ENCODE measurements at regions not wholly inside any gene's neighbourhood (a gene's known extent, or its start where the extent isn't known, plus 50 kb on each side); places are given as distances from the start of the nearest gene placed in this dataset.

DNA sequence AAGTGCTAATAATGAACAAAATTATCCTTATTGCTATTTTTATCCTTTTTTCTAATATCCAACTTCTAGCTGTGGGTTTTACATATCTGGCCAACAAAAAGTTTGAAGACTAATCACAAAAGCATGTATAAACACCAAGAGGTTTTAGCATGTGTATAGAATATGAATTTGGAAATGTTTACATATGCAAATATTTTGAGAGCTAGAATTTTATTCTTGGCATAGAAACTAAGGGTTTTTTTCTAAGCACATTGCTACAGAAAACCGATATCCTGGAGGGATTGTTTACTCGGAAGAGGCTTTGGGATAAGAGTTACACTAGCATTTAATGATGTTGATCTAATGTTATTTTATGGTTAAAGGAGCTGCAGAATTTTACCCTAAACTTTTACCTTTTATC is 392.1 kb downstream of the EFNB2 start:
- no peak for DNase-seq (ENCODE audit: low read depth)
- TF ChIP-seq, protein P1, sequence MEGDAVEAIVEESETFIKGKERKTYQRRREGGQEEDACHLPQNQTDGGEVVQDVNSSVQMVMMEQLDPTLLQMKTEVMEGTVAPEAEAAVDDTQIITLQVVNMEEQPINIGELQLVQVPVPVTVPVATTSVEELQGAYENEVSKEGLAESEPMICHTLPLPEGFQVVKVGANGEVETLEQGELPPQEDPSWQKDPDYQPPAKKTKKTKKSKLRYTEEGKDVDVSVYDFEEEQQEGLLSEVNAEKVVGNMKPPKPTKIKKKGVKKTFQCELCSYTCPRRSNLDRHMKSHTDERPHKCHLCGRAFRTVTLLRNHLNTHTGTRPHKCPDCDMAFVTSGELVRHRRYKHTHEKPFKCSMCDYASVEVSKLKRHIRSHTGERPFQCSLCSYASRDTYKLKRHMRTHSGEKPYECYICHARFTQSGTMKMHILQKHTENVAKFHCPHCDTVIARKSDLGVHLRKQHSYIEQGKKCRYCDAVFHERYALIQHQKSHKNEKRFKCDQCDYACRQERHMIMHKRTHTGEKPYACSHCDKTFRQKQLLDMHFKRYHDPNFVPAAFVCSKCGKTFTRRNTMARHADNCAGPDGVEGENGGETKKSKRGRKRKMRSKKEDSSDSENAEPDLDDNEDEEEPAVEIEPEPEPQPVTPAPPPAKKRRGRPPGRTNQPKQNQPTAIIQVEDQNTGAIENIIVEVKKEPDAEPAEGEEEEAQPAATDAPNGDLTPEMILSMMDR (IDR thresholded peaks at IDR 0.05; ENCODE audit: control insufficient read depth, insufficient read depth, low read depth, low read length, missing control alignments) = no peak
- H3K4me3 ChIP-seq (ENCODE audit: control insufficient read depth, low read depth, low read length) = no peak overlapping the region

DNA sequence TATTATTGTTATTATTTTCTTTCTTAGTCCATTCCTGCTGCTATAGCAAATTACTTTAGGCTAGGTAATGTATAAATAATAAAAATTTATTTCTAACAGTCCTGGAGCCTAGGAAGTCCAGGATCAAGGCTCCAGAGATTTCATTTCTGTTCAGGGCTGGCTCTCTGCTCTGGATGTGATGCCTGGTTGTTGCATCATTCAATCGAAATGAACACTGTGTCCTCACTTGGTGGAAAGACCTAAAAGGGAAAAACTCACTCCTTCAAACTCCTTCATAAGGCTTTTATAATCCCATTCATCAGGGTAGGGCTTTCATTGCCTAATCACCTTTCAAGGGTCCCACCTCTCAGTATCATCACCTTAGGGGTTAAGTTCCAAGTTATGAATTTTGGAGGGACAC is 395.0 kb downstream of the EFNB2 start:
- TF ChIP-seq, protein P1 (IDR thresholded peaks at IDR 0.05; ENCODE audit: control insufficient read depth, insufficient read depth, low read depth, low read length, missing control alignments) = no peak
- DNase-seq (ENCODE audit: low read depth) = no peak
- H3K4me3 ChIP-seq (ENCODE audit: control insufficient read depth, low read depth, low read length) = no peak overlapping the region

DNA sequence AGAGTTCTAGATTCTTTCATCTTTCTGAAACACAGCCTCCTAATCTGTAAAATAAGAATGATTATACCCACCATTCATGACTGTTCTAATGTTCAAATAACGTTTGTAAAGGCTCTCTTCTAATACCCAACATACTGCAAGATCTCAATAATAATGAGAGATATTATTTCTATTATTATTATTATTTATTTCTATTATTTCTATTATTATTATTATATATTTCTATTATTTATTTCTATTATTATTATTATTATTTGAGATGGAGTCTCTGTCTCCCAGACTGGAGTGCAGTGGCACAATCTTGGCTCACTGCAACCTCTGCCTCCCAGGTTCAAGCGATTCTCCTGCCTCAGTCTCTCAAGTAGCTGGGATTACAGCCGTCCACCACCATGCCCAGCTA is 395.5 kb downstream of the EFNB2 start:
- TF ChIP-seq, protein P1 (IDR thresholded peaks at IDR 0.05; ENCODE audit: control insufficient read depth, insufficient read depth, low read depth, low read length, missing control alignments) = no peak
- no peak for DNase-seq (ENCODE audit: low read depth)
- no peak overlapping the region for H3K4me3 ChIP-seq (ENCODE audit: control insufficient read depth, low read depth, low read length)

DNA sequence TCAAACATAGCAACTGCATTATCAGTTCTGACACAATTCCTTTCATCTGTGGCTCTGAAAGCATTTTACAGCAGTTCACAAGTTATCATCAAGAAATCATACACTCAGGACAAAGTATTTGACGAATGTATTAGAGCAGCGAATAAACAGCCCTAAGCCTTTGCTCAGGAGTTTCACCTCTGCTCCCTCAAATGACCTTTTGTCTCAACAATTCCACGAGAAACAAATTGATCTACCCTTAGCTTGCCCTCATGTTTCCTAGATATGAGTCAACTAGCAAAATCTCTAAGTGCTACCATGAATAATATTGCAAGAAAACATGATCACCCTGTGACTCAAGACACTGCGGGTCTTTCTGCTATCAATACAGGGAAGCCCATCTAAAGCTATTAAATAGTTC is 396.1 kb downstream of the EFNB2 start:
- TF ChIP-seq, protein P1 (IDR thresholded peaks at IDR 0.05; ENCODE audit: control insufficient read depth, insufficient read depth, low read depth, low read length, missing control alignments) = no peak
- no peak for DNase-seq (ENCODE audit: low read depth)
- no peak overlapping the region for H3K4me3 ChIP-seq (ENCODE audit: control insufficient read depth, low read depth, low read length)

DNA sequence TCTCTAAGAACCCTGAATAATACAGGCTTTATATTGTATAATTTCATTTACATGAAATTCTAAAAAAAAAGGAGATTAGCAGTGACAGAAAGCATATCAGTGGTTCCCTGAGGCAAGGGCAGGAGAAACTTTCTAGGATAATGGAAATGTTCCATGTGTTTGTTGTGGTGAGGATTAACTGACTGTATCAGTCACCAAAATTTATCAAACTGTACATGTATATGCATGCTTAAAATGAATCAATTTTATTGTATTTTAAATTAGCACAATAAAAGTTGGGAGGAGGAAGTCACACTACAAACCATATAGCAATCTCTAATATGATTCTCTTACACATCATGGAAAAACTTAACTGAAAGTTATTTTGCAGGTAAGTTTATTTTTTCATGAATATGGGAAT is 396.8 kb downstream of the EFNB2 start:
- TF ChIP-seq, protein P1 (IDR thresholded peaks at IDR 0.05; ENCODE audit: control insufficient read depth, insufficient read depth, low read depth, low read length, missing control alignments) = no peak
- H3K4me3 ChIP-seq (ENCODE audit: control insufficient read depth, low read depth, low read length) = no peak overlapping the region
- no peak for DNase-seq (ENCODE audit: low read depth)

DNA sequence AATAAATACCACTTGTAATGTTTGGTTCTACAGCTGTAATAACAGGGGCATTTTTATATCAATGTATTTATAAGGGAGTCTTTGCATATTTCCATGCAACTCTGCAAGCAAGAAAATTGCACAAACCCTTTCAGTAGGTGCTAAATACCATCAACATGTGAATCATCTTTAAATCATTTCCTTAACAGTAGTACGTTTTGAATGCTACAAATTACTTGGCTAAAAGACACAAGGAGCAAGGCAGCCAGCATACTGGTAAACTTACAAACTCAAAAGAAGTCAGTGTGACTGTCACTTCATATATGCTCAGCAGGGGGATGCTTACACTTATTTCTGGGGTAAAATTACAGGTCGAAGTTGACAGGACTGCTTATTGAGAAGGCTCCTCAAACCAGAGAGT is 402.4 kb downstream of the EFNB2 start:
- TF ChIP-seq, protein P1 (IDR thresholded peaks at IDR 0.05; ENCODE audit: control insufficient read depth, insufficient read depth, low read depth, low read length, missing control alignments) = no peak
- peak; percentile 76 for DNase-seq (ENCODE audit: low read depth)
- no peak overlapping the region for H3K4me3 ChIP-seq (ENCODE audit: control insufficient read depth, low read depth, low read length)

DNA sequence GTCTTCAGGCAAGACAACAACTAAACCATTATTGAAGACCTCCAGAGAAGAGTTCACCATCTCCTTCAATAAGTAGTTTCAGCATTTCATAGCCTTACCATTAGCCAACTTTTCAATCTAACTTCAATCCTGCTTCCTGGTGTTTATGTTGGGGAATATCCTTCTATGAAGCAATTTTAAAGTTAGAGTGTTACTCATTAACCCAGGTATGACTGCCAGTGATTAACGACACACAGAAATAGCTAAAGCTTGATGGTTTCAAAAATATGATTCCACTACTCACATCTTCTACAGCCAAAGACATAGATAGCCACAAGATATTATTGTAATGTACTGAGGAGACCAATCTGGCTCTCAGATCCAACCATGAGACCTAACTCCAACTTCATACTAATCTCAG is 403.2 kb downstream of the EFNB2 start:
- DNase-seq (ENCODE audit: low read depth) = no peak
- no peak overlapping the region for H3K4me3 ChIP-seq (ENCODE audit: control insufficient read depth, low read depth, low read length)
- TF ChIP-seq, protein P1 (IDR thresholded peaks at IDR 0.05; ENCODE audit: control insufficient read depth, insufficient read depth, low read depth, low read length, missing control alignments) = no peak

All from AG09309 (cell line).